ENCODE measurements at regions not wholly inside any gene's neighbourhood (a gene's known extent, or its start where the extent isn't known, plus 50 kb on each side); places are given as distances from the start of the nearest gene placed in this dataset.

DNA sequence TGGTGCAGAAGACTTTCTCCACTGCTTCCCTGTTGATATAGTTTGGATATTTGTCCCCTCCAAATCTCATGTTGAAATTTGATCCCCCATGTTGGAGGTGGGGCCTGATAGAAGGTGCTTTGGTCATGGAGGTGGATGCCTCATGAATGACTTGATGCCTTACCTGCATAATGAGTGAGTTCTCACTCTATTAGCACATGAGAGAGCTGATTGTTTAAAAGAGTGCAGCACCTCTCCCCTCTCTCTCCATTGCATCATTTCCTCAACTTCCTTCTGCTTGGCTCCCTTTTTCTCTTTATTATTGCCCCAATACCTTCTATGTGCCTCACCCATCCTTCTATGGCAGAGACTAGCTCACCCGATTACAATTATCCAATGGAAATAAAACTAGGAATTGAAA, 90.8 kb upstream of the COX10 start:
- CTCF ChIA-PET, result no interaction called here
- Mint-ChIP-seq H3K27me3 (no peaks in the 10 kb centered on the region), H3K27ac (no peak overlapping the region), H3K9me3 (ENCODE audit: low read depth) (peaks cover 2% of the 10 kb centered on the region), H3K4me1 (no peaks in the 10 kb centered on the region), H3K36me3 (ENCODE audit: low read depth) (peaks cover 20% of the 10 kb centered on the region), H3K4me3 (no peak overlapping the region)
- ATAC-seq (no peak), DNase-seq (no peak)
- POLR2A ChIA-PET, result no interaction called here
- intact Hi-C loops (cut with DNase I, micrococcal nuclease), result no loop called here

DNA sequence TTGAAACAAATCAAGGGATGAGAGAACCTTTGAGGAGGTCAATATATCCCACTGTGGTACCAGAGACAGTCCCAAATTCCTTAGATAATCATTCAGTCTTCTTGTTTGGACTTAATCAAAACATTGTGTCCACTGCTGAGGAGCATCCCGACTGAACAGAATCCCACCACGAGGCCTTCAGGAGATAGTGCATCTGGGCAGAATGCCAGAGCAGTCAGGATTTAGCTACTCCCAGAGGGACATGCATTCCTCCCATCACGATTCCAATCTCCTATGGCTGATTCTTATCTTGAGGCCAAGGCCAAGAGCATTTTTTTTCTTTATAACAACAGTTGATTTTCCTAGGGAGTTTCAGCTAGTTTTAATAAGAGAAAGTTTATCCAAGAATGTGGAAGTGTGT, 87.4 kb upstream of the COX10 start:
- no peak for DNase-seq
- intact Hi-C loops (cut with DNase I, micrococcal nuclease), result no loop called here
- ATAC-seq, result no peak
- Mint-ChIP-seq H3K36me3 (ENCODE audit: low read depth) (peaks cover 16% of the 10 kb centered on the region), H3K4me1 (no peaks in the 10 kb centered on the region), H3K4me3 (no peak overlapping the region), H3K27me3 (no peaks in the 10 kb centered on the region), H3K9me3 (ENCODE audit: low read depth) (peaks cover under 1% of the 10 kb centered on the region), H3K27ac (no peak overlapping the region)
- ChIA-PET POLR2A (no interaction called here), CTCF (interaction anchor here (0.7 kb wide), 1 partner anchor 553 kb away, joined by 3 read pairs; no protein-coding TSS in a partner anchor)

DNA sequence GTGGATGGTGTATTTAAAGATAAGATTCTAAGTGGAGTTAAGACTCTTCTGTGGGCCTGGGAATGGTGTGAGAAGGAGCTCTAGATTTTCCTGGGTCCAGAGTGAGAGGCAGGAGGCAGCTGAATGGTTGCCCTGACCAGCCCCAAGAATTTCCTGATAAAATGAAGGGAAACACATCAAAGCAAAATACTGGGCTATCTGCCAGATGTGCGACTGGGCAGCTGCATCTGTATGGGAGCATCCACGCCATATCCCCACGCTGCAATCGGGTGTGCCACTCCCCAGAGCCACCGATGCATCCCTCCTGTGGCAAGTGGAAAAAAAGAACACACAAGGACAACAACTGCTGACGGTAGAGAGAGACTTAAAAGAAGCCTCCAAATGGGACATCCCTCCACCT, 84.3 kb upstream of the COX10 start:
- DNase-seq (no peak), ATAC-seq (no peak)
- peaks cover 10% of the 10 kb centered on the region for H3K36me3 Mint-ChIP-seq (ENCODE audit: low read depth)
- no peak overlapping the region for H3K27ac Mint-ChIP-seq
- CTCF ChIA-PET, result interaction anchor here (0.8 to 1.0 kb wide), 2 partner anchors 16 to 19 kb away, joined by 3 to 4 read pairs; no protein-coding TSS in a partner anchor
- intact Hi-C loops (cut with DNase I, micrococcal nuclease), result no loop called here
- POLR2A ChIA-PET, result no interaction called here
- no peaks in the 10 kb centered on the region for H3K9me3 Mint-ChIP-seq (ENCODE audit: low read depth)
- no peaks in the 10 kb centered on the region for H3K4me1 Mint-ChIP-seq
- H3K27me3 Mint-ChIP-seq, result no peaks in the 10 kb centered on the region
- no peak overlapping the region for H3K4me3 Mint-ChIP-seq

DNA sequence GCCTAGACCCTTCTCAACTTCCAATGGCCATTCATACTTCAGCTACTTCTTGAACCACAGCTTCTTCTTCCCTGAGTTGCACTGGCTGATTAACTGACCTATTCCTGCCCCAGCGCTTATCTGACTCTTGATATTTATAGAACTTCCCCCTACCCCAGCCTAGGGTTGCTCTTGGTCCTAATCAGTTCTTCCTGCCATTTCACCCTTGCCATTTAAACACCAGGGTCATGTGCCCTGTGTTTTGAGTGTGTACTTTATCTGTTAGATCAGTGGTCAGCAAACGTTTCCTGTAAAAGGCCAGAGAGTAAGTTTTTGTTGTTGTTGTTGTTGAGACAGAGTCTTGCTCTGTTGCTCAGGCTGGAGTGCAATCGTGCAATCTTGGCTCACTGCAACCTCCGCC, 82.4 kb upstream of the COX10 start:
- no peaks in the 10 kb centered on the region for H3K27me3 Mint-ChIP-seq
- peaks cover 7% of the 10 kb centered on the region for H3K36me3 Mint-ChIP-seq (ENCODE audit: low read depth)
- H3K27ac Mint-ChIP-seq, result no peak overlapping the region
- no peaks in the 10 kb centered on the region for H3K9me3 Mint-ChIP-seq (ENCODE audit: low read depth)
- no peak overlapping the region for H3K4me3 Mint-ChIP-seq
- no peaks in the 10 kb centered on the region for H3K4me1 Mint-ChIP-seq
- DNase-seq (no peak), ATAC-seq (no peak)
- intact Hi-C loops (cut with DNase I, micrococcal nuclease), result no loop called here
- CTCF ChIA-PET, result no interaction called here
- POLR2A ChIA-PET, result no interaction called here

DNA sequence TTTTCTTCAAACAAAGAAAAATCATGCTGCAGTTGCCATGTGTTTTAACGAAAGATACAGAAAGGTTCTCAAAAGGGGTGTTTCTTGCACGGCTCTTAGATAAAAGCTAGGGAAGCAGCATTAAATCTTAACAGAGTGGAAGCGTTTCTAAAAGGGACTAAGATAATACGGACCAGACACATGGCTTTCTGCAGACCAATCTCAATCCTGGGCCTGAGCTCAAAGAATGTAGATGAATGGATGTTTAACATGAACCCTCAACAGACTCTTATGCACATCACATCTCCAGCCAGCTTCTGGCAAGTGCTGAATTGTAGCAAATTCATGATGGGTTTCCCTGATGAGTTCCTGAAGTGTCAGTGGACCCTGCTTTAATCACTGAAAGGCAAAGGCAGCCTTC, 80.2 kb upstream of the COX10 start:
- Mint-ChIP-seq H3K4me1 (no peaks in the 10 kb centered on the region), H3K27ac (no peak overlapping the region), H3K4me3 (no peak overlapping the region), H3K9me3 (ENCODE audit: low read depth) (no peaks in the 10 kb centered on the region), H3K27me3 (no peaks in the 10 kb centered on the region), H3K36me3 (ENCODE audit: low read depth) (no peaks in the 10 kb centered on the region)
- no peak for DNase-seq
- intact Hi-C loops (cut with DNase I, micrococcal nuclease), result no loop called here
- POLR2A ChIA-PET, result no interaction called here
- CTCF ChIA-PET, result interaction anchor here (1.0 kb wide), 1 partner anchor 15 kb away, joined by 3 read pairs; no protein-coding TSS in a partner anchor
- no peak for ATAC-seq

DNA sequence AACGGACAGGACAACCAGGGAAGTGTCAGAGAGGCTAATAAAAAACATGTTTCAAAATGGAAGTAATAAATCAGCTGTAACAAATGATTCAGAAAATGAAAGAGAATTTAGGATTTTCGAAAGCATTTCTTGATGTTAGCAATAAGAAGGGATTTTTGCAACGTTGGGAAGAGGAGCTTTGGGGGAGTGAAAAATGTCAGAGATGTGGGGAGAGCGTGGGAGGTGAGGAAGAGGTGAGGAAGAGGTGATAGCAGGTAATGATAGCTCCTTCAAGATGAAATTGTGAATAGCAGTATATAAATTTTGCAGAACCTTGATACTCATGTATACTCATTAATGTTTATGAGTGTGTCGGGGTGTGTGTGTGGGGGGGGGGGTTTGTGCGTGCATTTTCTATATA, 76.2 kb upstream of the COX10 start:
- intact Hi-C loops (cut with DNase I, micrococcal nuclease), result no loop called here
- no peaks in the 10 kb centered on the region for H3K4me1 Mint-ChIP-seq
- CTCF ChIA-PET, result no interaction called here
- H3K9me3 Mint-ChIP-seq (ENCODE audit: low read depth), result no peaks in the 10 kb centered on the region
- POLR2A ChIA-PET, result no interaction called here
- no peaks in the 10 kb centered on the region for H3K27me3 Mint-ChIP-seq
- no peaks in the 10 kb centered on the region for H3K36me3 Mint-ChIP-seq (ENCODE audit: low read depth)
- no peak overlapping the region for H3K4me3 Mint-ChIP-seq
- ATAC-seq (no peak), DNase-seq (no peak)
- no peak overlapping the region for H3K27ac Mint-ChIP-seq

DNA sequence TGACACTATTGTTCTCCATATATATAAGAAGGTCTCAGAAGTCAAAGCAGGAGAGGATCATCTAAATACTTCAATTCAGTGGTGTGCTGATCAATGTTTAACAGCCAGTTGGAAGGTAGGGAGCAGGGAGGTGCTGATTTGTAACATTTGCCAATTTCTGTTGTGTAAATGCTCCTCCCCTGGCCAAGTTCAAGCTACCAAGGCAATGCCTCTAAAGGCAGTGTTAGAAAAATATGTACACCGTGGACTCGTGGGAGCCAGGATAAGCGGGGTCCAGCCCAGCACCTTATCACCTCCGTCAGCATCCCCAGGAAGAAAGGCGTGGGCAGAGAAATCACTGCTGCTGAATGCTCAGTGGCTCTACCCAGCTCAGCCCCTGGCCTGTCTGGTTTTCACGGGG, 75.3 kb upstream of the COX10 start:
- ChIA-PET CTCF (no interaction called here), POLR2A (no interaction called here)
- Mint-ChIP-seq H3K36me3 (ENCODE audit: low read depth) (no peaks in the 10 kb centered on the region), H3K4me1 (no peaks in the 10 kb centered on the region), H3K27ac (no peak overlapping the region), H3K4me3 (no peak overlapping the region), H3K9me3 (ENCODE audit: low read depth) (no peaks in the 10 kb centered on the region), H3K27me3 (no peaks in the 10 kb centered on the region)
- intact Hi-C loops (cut with DNase I, micrococcal nuclease), result no loop called here
- DNase-seq (no peak), ATAC-seq (no peak)

DNA sequence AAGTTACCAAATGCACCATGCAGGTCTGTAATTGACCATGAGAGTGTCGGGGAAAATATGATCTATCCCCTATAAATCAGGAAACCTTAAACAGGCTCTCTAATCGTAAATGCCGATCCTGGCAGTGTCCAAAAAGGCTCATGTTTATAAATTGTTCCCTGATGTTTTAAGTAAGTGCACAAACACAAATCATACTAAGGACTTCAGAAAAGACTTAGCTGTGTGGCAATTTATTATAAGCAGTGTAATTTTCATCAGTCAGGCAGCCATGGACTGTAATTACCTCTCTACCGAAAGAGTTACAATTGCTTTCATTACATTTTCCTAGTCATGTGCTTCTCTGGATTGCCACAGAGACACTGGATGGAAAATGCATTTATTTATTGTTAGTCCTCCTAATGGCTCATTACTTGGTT, 73.4 kb upstream of the COX10 start:
- Mint-ChIP-seq H3K4me3 (no peak overlapping the region), H3K27ac (no peak overlapping the region), H3K4me1 (no peaks in the 10 kb centered on the region), H3K9me3 (ENCODE audit: low read depth) (no peaks in the 10 kb centered on the region), H3K27me3 (no peaks in the 10 kb centered on the region), H3K36me3 (ENCODE audit: low read depth) (no peaks in the 10 kb centered on the region)
- intact Hi-C loops (cut with DNase I, micrococcal nuclease), result no loop called here
- DNase-seq (no peak), ATAC-seq (no peak)
- ChIA-PET CTCF (no interaction called here), POLR2A (no interaction called here)

DNA sequence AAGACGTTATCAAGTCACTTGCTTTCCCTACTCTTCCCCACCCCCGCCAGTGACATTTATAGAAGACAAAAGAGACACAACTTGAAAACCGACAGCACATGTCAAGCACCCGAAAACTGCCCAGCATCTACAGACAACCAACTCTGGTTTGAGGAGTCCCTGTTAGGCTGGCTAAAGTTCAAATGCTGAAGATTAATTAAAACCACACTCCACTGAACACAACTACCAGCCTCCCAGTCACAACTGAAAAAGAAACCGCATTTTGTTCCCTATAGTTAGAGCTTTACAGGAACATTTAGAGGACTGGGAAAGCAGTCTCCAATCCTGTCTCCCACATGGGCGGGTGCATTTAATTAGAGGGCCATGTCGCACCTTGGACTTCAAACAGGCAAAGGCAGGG, 73.0 kb upstream of the COX10 start:
- Mint-ChIP-seq H3K36me3 (ENCODE audit: low read depth) (no peaks in the 10 kb centered on the region), H3K4me1 (no peaks in the 10 kb centered on the region), H3K27me3 (no peaks in the 10 kb centered on the region), H3K27ac (no peak overlapping the region), H3K9me3 (ENCODE audit: low read depth) (no peaks in the 10 kb centered on the region), H3K4me3 (no peak overlapping the region)
- POLR2A ChIA-PET, result no interaction called here
- ATAC-seq (no peak), DNase-seq (no peak)
- intact Hi-C loops (cut with DNase I, micrococcal nuclease), result no loop called here
- CTCF ChIA-PET, result no interaction called here

DNA sequence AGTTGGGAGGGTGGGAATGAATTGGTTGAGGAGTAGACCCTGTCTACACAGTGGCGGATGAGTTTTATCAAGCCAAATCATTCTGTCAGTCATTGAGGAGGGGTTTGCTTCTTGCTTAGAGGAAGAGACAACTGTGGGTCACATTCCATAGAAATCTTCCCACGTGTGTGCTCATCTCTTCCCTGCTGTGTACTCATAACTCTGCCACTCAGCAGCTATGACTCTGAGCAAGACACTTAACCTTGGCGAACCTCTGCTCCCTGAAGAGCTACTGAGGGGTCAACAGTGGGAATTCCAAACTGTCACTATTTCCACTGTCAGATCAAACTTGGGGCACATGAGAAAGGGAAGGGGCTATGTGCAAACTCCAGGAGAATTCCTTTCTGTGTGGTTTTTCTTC, 72.6 kb upstream of the COX10 start:
- Mint-ChIP-seq H3K36me3 (ENCODE audit: low read depth) (no peaks in the 10 kb centered on the region), H3K27me3 (no peaks in the 10 kb centered on the region), H3K4me3 (no peak overlapping the region), H3K9me3 (ENCODE audit: low read depth) (no peaks in the 10 kb centered on the region), H3K27ac (no peak overlapping the region), H3K4me1 (no peaks in the 10 kb centered on the region)
- ChIA-PET CTCF (no interaction called here), POLR2A (no interaction called here)
- ATAC-seq (no peak), DNase-seq (no peak)
- intact Hi-C loops (cut with DNase I, micrococcal nuclease), result no loop called here

DNA sequence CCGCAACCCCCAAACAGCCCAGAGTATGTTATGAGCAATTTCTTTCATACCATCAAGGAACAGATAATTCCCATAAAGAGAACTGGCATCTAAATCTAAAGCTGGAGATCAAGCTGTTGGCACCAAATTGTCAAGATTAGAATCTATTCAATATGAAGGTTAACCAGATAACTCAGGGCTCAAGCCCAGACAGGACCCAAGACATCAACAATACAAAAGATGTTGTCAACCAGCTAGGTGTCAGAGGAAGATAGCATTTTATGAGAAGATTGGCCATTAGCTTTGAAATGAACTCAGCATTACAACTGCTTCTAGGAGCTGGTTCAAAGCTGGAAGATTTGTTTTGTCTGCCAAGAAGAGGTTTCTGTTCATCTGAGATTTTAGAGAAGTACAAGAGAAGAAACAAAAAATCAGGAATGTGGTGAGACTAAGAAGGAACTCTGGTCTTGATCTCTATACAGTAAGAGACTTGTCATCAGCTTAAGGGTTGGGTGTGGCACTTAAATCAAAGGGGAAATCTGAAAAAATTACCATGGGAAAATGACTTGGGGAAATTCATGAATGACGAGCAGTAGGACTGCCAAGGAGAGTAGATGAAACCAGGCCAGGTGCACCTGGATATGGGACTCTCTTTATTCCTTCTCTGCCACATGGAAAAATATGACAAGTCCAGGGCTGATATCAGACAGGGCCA, 64.2 kb upstream of the COX10 start:
- H3K4me3 Mint-ChIP-seq, result no peak overlapping the region

DNA sequence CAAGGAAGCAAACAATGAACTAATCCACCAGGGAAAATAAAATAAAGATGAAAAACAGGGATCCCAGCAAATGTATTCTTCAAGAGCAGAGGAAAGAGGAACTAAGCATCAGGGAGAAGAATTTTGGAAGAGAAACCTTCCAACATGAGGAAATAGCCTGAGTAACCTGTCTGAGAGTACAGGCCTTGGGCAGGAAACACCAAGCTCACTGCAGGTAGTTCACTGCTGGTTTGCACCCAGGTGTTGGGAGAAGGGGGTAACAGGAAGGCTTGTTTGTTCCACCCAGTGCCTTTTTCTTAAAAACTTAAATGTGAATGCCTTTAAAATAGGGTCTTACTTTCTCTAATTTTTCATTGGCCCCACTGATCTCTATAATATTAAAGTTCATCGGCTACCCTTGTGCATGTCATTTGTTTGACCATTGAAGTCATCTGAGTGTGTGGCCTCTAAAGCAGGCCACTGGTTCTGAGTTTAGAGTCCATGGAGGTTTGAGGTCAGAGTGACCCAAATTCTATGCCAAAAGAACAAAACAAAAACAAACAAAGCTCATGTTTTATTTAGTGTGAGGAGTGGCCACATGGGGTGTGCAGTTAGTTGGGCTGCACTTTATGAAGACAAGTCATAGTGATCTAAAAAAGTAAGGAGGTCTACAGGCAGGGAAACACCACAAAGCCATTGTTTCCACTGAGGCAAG, 62.9 kb upstream of the COX10 start:
- no peak for ATAC-seq
- Mint-ChIP-seq H3K4me3 (no peak overlapping the region), H3K27me3 (no peaks in the 10 kb centered on the region), H3K9me3 (ENCODE audit: low read depth) (no peaks in the 10 kb centered on the region), H3K36me3 (ENCODE audit: low read depth) (no peaks in the 10 kb centered on the region), H3K27ac (no peak overlapping the region), H3K4me1 (no peaks in the 10 kb centered on the region)
- no peak for DNase-seq
- POLR2A ChIA-PET, result no interaction called here
- CTCF ChIA-PET, result no interaction called here
- intact Hi-C loops (cut with DNase I, micrococcal nuclease), result no loop called here

More for the DNA sequence above, 64.2 kb upstream of the COX10 start:
- no peaks in the 10 kb centered on the region for H3K36me3 Mint-ChIP-seq (ENCODE audit: low read depth)
- H3K4me1 Mint-ChIP-seq, result no peaks in the 10 kb centered on the region
- no peaks in the 10 kb centered on the region for H3K27me3 Mint-ChIP-seq
- CTCF ChIA-PET, result interaction anchor here (1.0 kb wide), 1 partner anchor 16 kb away, joined by 3 read pairs; no protein-coding TSS in a partner anchor
- ATAC-seq (no peak), DNase-seq (no peak)
- H3K9me3 Mint-ChIP-seq (ENCODE audit: low read depth), result no peaks in the 10 kb centered on the region
- intact Hi-C loops (cut with DNase I, micrococcal nuclease), result no loop called here
- H3K27ac Mint-ChIP-seq, result no peak overlapping the region
- POLR2A ChIA-PET, result no interaction called here

Data from activated CD4-positive, alpha-beta T cell treated with anti-CD3 and anti-CD28 coated beads for 36 hours (primary cell).